Breast epithelium (tissue), 3 donors: ENCODE measurements at regions not wholly inside any gene's neighbourhood (a gene's known extent, or its start where the extent isn't known, plus 50 kb on each side); places are given as distances from the start of the nearest gene placed in this dataset.

Experiments
- CTCF ChIP-seq, 3 donors: fragments of 450-650 bp; IDR thresholded peaks; one replicate each; pipeline ENCODE4 v1.5.1; 2016 to 2017; ENCODE audit warnings: antibody characterized with exemption in 3 of 3, mild to moderate bottlenecking in 3 of 3, moderate library complexity in 3 of 3
- POLR2A ChIP-seq: fragments of 450-650 bp; IDR thresholded peaks from one replicate; pipeline ENCODE4 v1.6.1; 2016; ENCODE audit warnings: antibody characterized with exemption, mild to moderate bottlenecking, moderate library complexity
- POLR2AphosphoS5 ChIP-seq, 3 donors: sonication (generic); formaldehyde crosslinking; IDR thresholded peaks; one replicate each; pipeline ENCODE4 v1.6.1; 2017; ENCODE audit warnings: antibody characterized with exemption in 3 of 3

- no peak for TF ChIP-seq CTCF (IDR thresholded peaks at IDR 0.05)
- no peak for TF ChIP-seq POLR2A
- no peak for TF ChIP-seq POLR2AphosphoS5 (IDR thresholded peaks at IDR 0.05)
Observed at GRCh38 chr18:61967252-61967891, 74.6 kb upstream of the RNF152 start.
